ENCODE measurements at regions not wholly inside any gene's neighbourhood (a gene's known extent, or its start where the extent isn't known, plus 50 kb on each side); places are given as distances from the start of the nearest gene placed in this dataset.

DNA sequence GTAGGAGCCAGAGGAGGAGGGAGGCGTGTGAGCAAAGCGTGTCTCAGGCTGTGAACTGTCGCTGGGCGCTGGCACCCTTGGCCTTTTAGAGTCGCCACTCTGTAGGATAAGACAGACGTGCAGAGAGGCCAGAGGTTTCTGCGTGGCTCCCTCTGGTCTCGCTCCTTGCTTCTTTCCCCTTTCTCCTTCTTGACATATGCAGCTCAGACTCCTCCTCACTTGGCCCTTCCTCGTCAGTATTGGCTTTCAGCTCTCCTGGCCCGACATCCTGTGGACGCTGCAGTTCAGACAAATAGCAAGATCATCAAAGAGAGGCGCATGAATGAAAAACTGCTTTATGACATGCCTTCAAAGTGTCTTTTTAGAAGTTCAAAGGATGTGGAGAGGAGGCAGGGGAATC is 116.8 kb upstream of the SPRY4 start:
- TF ChIP-seq, protein P1, sequence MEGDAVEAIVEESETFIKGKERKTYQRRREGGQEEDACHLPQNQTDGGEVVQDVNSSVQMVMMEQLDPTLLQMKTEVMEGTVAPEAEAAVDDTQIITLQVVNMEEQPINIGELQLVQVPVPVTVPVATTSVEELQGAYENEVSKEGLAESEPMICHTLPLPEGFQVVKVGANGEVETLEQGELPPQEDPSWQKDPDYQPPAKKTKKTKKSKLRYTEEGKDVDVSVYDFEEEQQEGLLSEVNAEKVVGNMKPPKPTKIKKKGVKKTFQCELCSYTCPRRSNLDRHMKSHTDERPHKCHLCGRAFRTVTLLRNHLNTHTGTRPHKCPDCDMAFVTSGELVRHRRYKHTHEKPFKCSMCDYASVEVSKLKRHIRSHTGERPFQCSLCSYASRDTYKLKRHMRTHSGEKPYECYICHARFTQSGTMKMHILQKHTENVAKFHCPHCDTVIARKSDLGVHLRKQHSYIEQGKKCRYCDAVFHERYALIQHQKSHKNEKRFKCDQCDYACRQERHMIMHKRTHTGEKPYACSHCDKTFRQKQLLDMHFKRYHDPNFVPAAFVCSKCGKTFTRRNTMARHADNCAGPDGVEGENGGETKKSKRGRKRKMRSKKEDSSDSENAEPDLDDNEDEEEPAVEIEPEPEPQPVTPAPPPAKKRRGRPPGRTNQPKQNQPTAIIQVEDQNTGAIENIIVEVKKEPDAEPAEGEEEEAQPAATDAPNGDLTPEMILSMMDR (IDR thresholded peaks at IDR 0.05), result no peak
- no peak for TF ChIP-seq POLR2A (IDR thresholded peaks at IDR 0.05)

All from lower leg skin (tissue), 3 donors.